ENCODE measurements at regions not wholly inside any gene's neighbourhood (a gene's known extent, or its start where the extent isn't known, plus 50 kb on each side); places are given as distances from the start of the nearest gene placed in this dataset.

- TF ChIP-seq CTCF (IDR thresholded peaks at IDR 0.05; ENCODE audit: low read depth, low read length, poor library complexity, severe bottlenecking): no peak
- no peak for TF ChIP-seq EZH2phosphoT487 (IDR thresholded peaks at IDR 0.05; ENCODE audit: borderline replicate concordance, low read length)
These were observed 143.1 kb downstream of the INHBB start for GRCh38 chr2:120489023-120489422.
